ENCODE measurements at regions not wholly inside any gene's neighbourhood (a gene's known extent, or its start where the extent isn't known, plus 50 kb on each side); places are given as distances from the start of the nearest gene placed in this dataset.
"Not testable (repeated sequence)": the region's sequence is repeated elsewhere in the genome, so short reads cannot be mapped to it uniquely, and the experiment has no call there.

GRCh38 chr5:17083276-17083675 is 134.2 kb upstream of the BASP1 start:
- not testable (repeated sequence) for TF ChIP-seq CTCF (IDR thresholded peaks at IDR 0.05); ZFX (IDR thresholded peaks at IDR 0.05; ENCODE audit: borderline replicate concordance)

Data from 22Rv1 (cell line).